ENCODE measurements at regions not wholly inside any gene's neighbourhood (a gene's known extent, or its start where the extent isn't known, plus 50 kb on each side); places are given as distances from the start of the nearest gene placed in this dataset.
"Not testable (repeated sequence)": the region's sequence is repeated elsewhere in the genome, so short reads cannot be mapped to it uniquely, and the experiment has no call there.

GRCh38 chr3:8313560-8314267 is 187.9 kb upstream of the LMCD1 start:
- BruUV-seq (replicated peaks), result no TSS peak

DNA sequence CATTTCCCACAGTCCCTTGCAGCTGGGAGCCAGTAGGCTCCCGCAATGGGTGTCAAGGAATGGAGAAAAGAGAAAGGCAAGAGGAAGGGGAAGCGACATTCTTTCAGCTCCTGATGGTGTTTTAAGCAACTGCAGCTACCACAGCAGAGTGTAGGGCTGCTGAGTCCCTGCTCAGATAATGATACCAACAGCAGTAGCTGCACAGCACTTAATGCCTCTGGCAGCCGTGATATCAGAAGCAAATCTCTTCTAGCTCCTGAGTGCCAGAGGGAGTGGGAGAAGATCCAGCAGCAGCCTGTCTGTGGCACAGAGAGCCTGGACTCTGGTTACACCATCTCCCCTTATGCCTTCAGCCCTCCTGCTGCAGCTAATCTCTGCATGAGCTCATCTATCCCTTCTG is 186.1 kb upstream of the LMCD1 start:
- H3K36me3 ChIP-seq (ENCODE audit: control insufficient read depth in 2 of 2, extremely low read depth in 1 of 2, insufficient read depth in 2 of 2, low read length in 2 of 2); POLR2A ChIA-PET; H4K20me1 ChIP-seq (replicated peaks; ENCODE audit: control insufficient read depth, extremely low read depth, insufficient read depth, low read length); H3K79me2 ChIP-seq (ENCODE audit: control insufficient read depth, insufficient read depth, low read length); H3K27ac ChIP-seq (ENCODE audit: insufficient read depth, low read depth, low read length); H3K4me3 ChIP-seq (replicated peaks in 1 of 3; ENCODE audit: insufficient read depth in 1 of 3, low read depth in 1 of 3, low read length in 3 of 3); H3K9me1 ChIP-seq (replicated peaks; ENCODE audit: control insufficient read depth, extremely low read depth, insufficient read depth, low read length); H3K4me1 ChIP-seq (ENCODE audit: control insufficient read depth, extremely low read depth, insufficient read depth, low read length); H2AFZ ChIP-seq (ENCODE audit: low read depth, low read length); H3K27me3 ChIP-seq (ENCODE audit: control insufficient read depth in 2 of 2, insufficient read depth in 2 of 2, low read length in 2 of 2); H3K9ac ChIP-seq (replicated peaks; ENCODE audit: extremely low read depth, insufficient read depth, low read length); H3K4me2 ChIP-seq (ENCODE audit: insufficient read depth, low read length); dilution Hi-C loops (cut with MboI; ENCODE audit: extremely low pct_ligation_motif_present, low sequenced_read_pairs); H3K9me3 ChIP-seq (replicated peaks; ENCODE audit: control insufficient read depth, insufficient read depth, low read length); intact Hi-C loops (cut with micrococcal nuclease); FAIRE-seq; DNase-seq (ENCODE audit: low read depth, low spot score); BruUV-seq (replicated peaks): not testable (repeated sequence)
- CTCF ChIA-PET, result interaction anchor here (1.2 kb wide), 1 partner anchor 14 kb away, joined by 3 read pairs; no protein-coding TSS in a partner anchor

More at GRCh38 chr3:8313560-8314267, 187.9 kb upstream of the LMCD1 start:
- no peaks in the 10 kb centered on the region for H3K27me3 ChIP-seq (ENCODE audit: control insufficient read depth in 2 of 2, insufficient read depth in 2 of 2, low read length in 2 of 2)
- no peak overlapping the region for H2AFZ ChIP-seq (ENCODE audit: low read depth, low read length)
- H3K4me1 ChIP-seq (ENCODE audit: control insufficient read depth, extremely low read depth, insufficient read depth, low read length), result no peaks in the 10 kb centered on the region
- H3K9me1 ChIP-seq (replicated peaks; ENCODE audit: control insufficient read depth, extremely low read depth, insufficient read depth, low read length), result no peaks in the 10 kb centered on the region
- TF ChIP-seq CTCF (IDR thresholded peaks at IDR 0.05; ENCODE audit: extremely low read depth in 1 of 2, insufficient read depth in 1 of 2, low read depth in 1 of 2, low read length in 2 of 2) (no peak), POLR2A (IDR thresholded peaks at IDR 0.05; ENCODE audit: low read depth, low read length) (no peak), MYC (IDR thresholded peaks at IDR 0.05; ENCODE audit: low read depth, low read length) (no peak), MAX (IDR thresholded peaks at IDR 0.05; ENCODE audit: insufficient read depth, insufficient read length) (no peak), FOS (IDR thresholded peaks at IDR 0.05; ENCODE audit: borderline replicate concordance, insufficient read depth, low read length) (no peak), EZH2 (IDR thresholded peaks at IDR 0.05; ENCODE audit: borderline replicate concordance, low read depth, low read length, severe bottlenecking) (no peak), POLR2AphosphoS5 (IDR thresholded peaks at IDR 0.05; ENCODE audit: insufficient read depth, low read depth, low read length) (no peak), GATA2 (IDR thresholded peaks at IDR 0.05; ENCODE audit: insufficient read depth, insufficient read length, low read depth, low read length) (peak; percentile 25), JUN (IDR thresholded peaks at IDR 0.05; ENCODE audit: borderline replicate concordance, insufficient read depth, insufficient read length, low read depth) (no peak)
- no peak overlapping the region for H3K4me2 ChIP-seq (ENCODE audit: insufficient read depth, low read length)
- POLR2A ChIA-PET, result no interaction called here
- dilution Hi-C loops (cut with MboI; ENCODE audit: extremely low pct_ligation_motif_present, low sequenced_read_pairs) (no loop called here), intact Hi-C loops (cut with micrococcal nuclease) (no loop called here)
- H3K27ac ChIP-seq (ENCODE audit: insufficient read depth, low read depth, low read length), result no peak overlapping the region
- no peak for FAIRE-seq
- no peaks in the 10 kb centered on the region for H3K79me2 ChIP-seq (ENCODE audit: control insufficient read depth, insufficient read depth, low read length)
- no peak overlapping the region for H3K4me3 ChIP-seq (replicated peaks in 1 of 3; ENCODE audit: insufficient read depth in 1 of 3, low read depth in 1 of 3, low read length in 3 of 3)
- no peak overlapping the region for H3K9ac ChIP-seq (replicated peaks; ENCODE audit: extremely low read depth, insufficient read depth, low read length)
- CTCF ChIA-PET, result no interaction called here
- H3K36me3 ChIP-seq (ENCODE audit: control insufficient read depth in 2 of 2, extremely low read depth in 1 of 2, insufficient read depth in 2 of 2, low read length in 2 of 2), result no peaks in the 10 kb centered on the region
- no peaks in the 10 kb centered on the region for H3K9me3 ChIP-seq (replicated peaks; ENCODE audit: control insufficient read depth, insufficient read depth, low read length)
- peak; percentile 62 for DNase-seq (ENCODE audit: low read depth, low spot score)
- no peaks in the 10 kb centered on the region for H4K20me1 ChIP-seq (replicated peaks; ENCODE audit: control insufficient read depth, extremely low read depth, insufficient read depth, low read length)

Measured in endothelial cell of umbilical vein (primary cell).